ENCODE measurements at regions not wholly inside any gene's neighbourhood (a gene's known extent, or its start where the extent isn't known, plus 50 kb on each side); places are given as distances from the start of the nearest gene placed in this dataset.

- no peak for TF ChIP-seq CTCF (conservative IDR thresholded peaks at IDR 0.05; ENCODE audit: low read length)
- no peak for TF ChIP-seq EZH2phosphoT487 (IDR thresholded peaks at IDR 0.05; ENCODE audit: borderline replicate concordance, low read depth, low read length)
Observed at GRCh38 chr3:153328690-153329089, 166.7 kb downstream of the RAP2B start.
